ENCODE measurements at regions not wholly inside any gene's neighbourhood (a gene's known extent, or its start where the extent isn't known, plus 50 kb on each side); places are given as distances from the start of the nearest gene placed in this dataset.

DNA sequence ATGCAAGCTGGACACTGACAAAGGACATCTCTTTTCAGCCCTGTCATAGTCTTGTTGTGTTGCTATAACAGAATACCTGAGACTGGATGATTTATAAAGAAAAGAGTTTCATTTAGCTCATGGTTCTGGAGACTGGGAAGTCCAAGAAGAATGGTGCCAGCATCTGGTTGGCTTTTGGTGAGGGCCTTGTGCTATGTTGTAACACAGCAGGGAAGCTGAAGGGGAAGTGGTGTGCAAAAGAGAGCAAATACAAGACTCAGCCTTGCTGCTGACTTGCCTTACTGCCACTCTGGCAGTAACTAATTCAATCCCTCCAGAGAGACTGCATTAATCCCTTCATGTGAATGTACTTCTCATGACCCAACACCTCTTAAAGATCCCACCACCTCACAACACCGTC lies 356.3 kb upstream of the PROK2 start:
- TF ChIP-seq, protein P1, sequence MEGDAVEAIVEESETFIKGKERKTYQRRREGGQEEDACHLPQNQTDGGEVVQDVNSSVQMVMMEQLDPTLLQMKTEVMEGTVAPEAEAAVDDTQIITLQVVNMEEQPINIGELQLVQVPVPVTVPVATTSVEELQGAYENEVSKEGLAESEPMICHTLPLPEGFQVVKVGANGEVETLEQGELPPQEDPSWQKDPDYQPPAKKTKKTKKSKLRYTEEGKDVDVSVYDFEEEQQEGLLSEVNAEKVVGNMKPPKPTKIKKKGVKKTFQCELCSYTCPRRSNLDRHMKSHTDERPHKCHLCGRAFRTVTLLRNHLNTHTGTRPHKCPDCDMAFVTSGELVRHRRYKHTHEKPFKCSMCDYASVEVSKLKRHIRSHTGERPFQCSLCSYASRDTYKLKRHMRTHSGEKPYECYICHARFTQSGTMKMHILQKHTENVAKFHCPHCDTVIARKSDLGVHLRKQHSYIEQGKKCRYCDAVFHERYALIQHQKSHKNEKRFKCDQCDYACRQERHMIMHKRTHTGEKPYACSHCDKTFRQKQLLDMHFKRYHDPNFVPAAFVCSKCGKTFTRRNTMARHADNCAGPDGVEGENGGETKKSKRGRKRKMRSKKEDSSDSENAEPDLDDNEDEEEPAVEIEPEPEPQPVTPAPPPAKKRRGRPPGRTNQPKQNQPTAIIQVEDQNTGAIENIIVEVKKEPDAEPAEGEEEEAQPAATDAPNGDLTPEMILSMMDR (IDR thresholded peaks at IDR 0.05), result no peak
- TF ChIP-seq POLR2A (IDR thresholded peaks at IDR 0.05; ENCODE audit: low read length) (no peak), HOXB13 (CRISPR knock-in tag; IDR thresholded peaks at IDR 0.05; ENCODE audit: low read depth) (no peak), EHMT2 (IDR thresholded peaks at IDR 0.05; ENCODE audit: low read depth) (no peak), CBX8 (IDR thresholded peaks at IDR 0.05) (no peak), NPAS2 (CRISPR knock-in tag; IDR thresholded peaks at IDR 0.05; ENCODE audit: borderline replicate concordance) (no peak)
- TF ChIP-seq, protein P2, sequence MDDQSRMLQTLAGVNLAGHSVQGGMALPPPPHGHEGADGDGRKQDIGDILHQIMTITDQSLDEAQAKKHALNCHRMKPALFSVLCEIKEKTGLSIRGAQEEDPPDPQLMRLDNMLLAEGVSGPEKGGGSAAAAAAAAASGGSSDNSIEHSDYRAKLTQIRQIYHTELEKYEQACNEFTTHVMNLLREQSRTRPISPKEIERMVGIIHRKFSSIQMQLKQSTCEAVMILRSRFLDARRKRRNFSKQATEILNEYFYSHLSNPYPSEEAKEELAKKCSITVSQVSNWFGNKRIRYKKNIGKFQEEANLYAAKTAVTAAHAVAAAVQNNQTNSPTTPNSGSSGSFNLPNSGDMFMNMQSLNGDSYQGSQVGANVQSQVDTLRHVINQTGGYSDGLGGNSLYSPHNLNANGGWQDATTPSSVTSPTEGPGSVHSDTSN (IDR thresholded peaks at IDR 0.05), result no peak
- TF ChIP-seq, protein P3, sequence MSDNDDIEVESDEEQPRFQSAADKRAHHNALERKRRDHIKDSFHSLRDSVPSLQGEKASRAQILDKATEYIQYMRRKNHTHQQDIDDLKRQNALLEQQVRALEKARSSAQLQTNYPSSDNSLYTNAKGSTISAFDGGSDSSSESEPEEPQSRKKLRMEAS (IDR thresholded peaks at IDR 0.05), result no peak
- TF ChIP-seq, protein P4, sequence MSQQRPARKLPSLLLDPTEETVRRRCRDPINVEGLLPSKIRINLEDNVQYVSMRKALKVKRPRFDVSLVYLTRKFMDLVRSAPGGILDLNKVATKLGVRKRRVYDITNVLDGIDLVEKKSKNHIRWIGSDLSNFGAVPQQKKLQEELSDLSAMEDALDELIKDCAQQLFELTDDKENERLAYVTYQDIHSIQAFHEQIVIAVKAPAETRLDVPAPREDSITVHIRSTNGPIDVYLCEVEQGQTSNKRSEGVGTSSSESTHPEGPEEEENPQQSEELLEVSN (IDR thresholded peaks at IDR 0.05; ENCODE audit: borderline replicate concordance, low read depth), result no peak
